Right cardiac atrium (tissue), 5 donors: ENCODE measurements at regions not wholly inside any gene's neighbourhood (a gene's known extent, or its start where the extent isn't known, plus 50 kb on each side); places are given as distances from the start of the nearest gene placed in this dataset.

Experiments
- ATAC-seq, 2 donors: fragments of 200-7000 bp; cut with Tn5 transposase; one replicate each; pipeline versions ENCODE4 v1.8.0 to v1.9.1; 2020; ENCODE audit warnings: moderate library complexity in 2 of 2, mild to moderate bottlenecking in 1 of 2
- DNase-seq, 3 donors: peaks; one replicate each; pipeline ENCODE4 v3.0.0-alpha.2; 2020
- H3K27ac ChIP-seq: one replicate; pipeline ENCODE4 v1.5.1; 2013; ENCODE audit warnings: mild to moderate bottlenecking, low read length, control low read depth, moderate library complexity
- H3K27me3 ChIP-seq: one replicate; pipeline ENCODE4 v1.6.1; 2013; ENCODE audit not compliant: control insufficient read depth, insufficient read depth
- H3K4me1 ChIP-seq: one replicate; pipeline ENCODE4 v1.6.1; 2013; ENCODE audit warnings: low read length; ENCODE audit not compliant: control insufficient read depth, insufficient read depth
- H3K4me3 ChIP-seq: one replicate; pipeline ENCODE4 v1.5.1; 2013; ENCODE audit warnings: low read length, control low read depth
- H3K9me3 ChIP-seq: one replicate; pipeline ENCODE4 v1.6.1; 2013; ENCODE audit warnings: low read length; ENCODE audit not compliant: control insufficient read depth
- WGBS: extraction: QIAGEN DNeasy Blood & Tissue Kit; methylation state at CpG from one replicate; pipeline ENCODE4 v1.1.7; 2013; 5-methylcytosine and 5-hydroxymethylcytosine counted together
- intact Hi-C, 4 donors: fragments of 100-400 bp; cut with DNase I; formaldehyde crosslinking; loops; one replicate each; pipeline versions ENCODE4 v1.11.0 to v1.14.0; 2022 to 2023
- donor health status: healthy with polysubstance abuse.
- donor health status: DM: no; HTN: yes; CAD: no.
- donor health status: DM: no; HTN: no; CAD: no.
- donor health status: DM: no; HTN: yes; CAD: no; lungs with severe emphysema.
- donor health status: DM: yes; HTN: yes; CAD: no.

GRCh38 chr21:16323596-16323995, 593.8 kb downstream of the USP25 start:
- 62% methylated on average over 1 of the region's 1 CpG for WGBS
- intact Hi-C loops: no loop called here
- Histone ChIP-seq H3K9me3 (no peaks in the 10 kb centered on the region), H3K4me3 (no peak overlapping the region), H3K27ac (no peak overlapping the region), H3K4me1 (no peaks in the 10 kb centered on the region), H3K27me3 (no peaks in the 10 kb centered on the region)
- DNase-seq (no peak), ATAC-seq (no peak)

GRCh38 chr21:16324630-16325029, 594.8 kb downstream of the USP25 start:
- H3K4me1 ChIP-seq: no peaks in the 10 kb centered on the region
- intact Hi-C loops: loop anchor here in 1 of 4 donors (5.0 kb wide), 1 partner anchor 242 kb away; no protein-coding TSS in a partner anchor
- DNase-seq: no peak
- no peaks in the 10 kb centered on the region for H3K27me3 ChIP-seq
- ATAC-seq: no peak
- H3K27ac ChIP-seq: no peak overlapping the region
- H3K9me3 ChIP-seq: no peaks in the 10 kb centered on the region
- no peak overlapping the region for H3K4me3 ChIP-seq
- WGBS: 45% methylated on average over 1 of the region's 1 CpG

GRCh38 chr21:16330082-16330907, 600.5 kb downstream of the USP25 start:
- peak; percentile 97 to 99 for ATAC-seq
- WGBS: 22% methylated on average over 6 of the region's 6 CpGs
- H3K4me3 ChIP-seq: peak overlapping the region; percentile 9
- H3K27me3 ChIP-seq: no peaks in the 10 kb centered on the region
- no peak for DNase-seq
- H3K4me1 ChIP-seq: no peaks in the 10 kb centered on the region
- no peaks in the 10 kb centered on the region for H3K9me3 ChIP-seq
- no peak overlapping the region for H3K27ac ChIP-seq
- intact Hi-C loops: loop anchor here in 2 of 4 donors (5.0 to 10.0 kb wide), 2 partner anchors 245 to 248 kb away; no protein-coding TSS in a partner anchor

- H3K27me3 ChIP-seq: no peaks in the 10 kb centered on the region
- H3K27ac ChIP-seq: no peak overlapping the region
- peak overlapping the region; percentile 9 for H3K4me3 ChIP-seq
- H3K4me1 ChIP-seq: no peaks in the 10 kb centered on the region
- H3K9me3 ChIP-seq: no peaks in the 10 kb centered on the region
- WGBS: 55% methylated on average over 5 of the region's 5 CpGs
- intact Hi-C loops: loop anchor here in 2 of 4 donors (5.0 to 10.0 kb wide), 2 partner anchors 246 to 249 kb away; no protein-coding TSS in a partner anchor
- DNase-seq: no peak
- peak in 1 of 2 donors; percentile 32 for ATAC-seq
Observed at GRCh38 chr21:16330908-16331268, 601.1 kb downstream of the USP25 start.

- intact Hi-C loops: loop anchor here in 1 of 4 donors (10.0 kb wide), 1 partner anchor 252 kb away; no protein-coding TSS in a partner anchor
- ATAC-seq (no peak), DNase-seq (no peak)
- Histone ChIP-seq H3K9me3 (no peaks in the 10 kb centered on the region), H3K4me3 (no peak overlapping the region), H3K27me3 (no peaks in the 10 kb centered on the region), H3K27ac (no peak overlapping the region), H3K4me1 (no peaks in the 10 kb centered on the region)
- WGBS: 98% methylated on average over 2 of the region's 2 CpGs
Observed at GRCh38 chr21:16337266-16337665, 607.5 kb downstream of the USP25 start.

GRCh38 chr21:16342932-16343331, 613.1 kb downstream of the USP25 start:
- intact Hi-C loops: no loop called here
- Histone ChIP-seq H3K27ac (no peak overlapping the region), H3K27me3 (no peaks in the 10 kb centered on the region), H3K4me1 (no peaks in the 10 kb centered on the region), H3K4me3 (no peak overlapping the region), H3K9me3 (no peaks in the 10 kb centered on the region)
- DNase-seq (no peak), ATAC-seq (no peak)
- 96% methylated on average over 1 of the region's 1 CpG for WGBS

- ATAC-seq (no peak), DNase-seq (no peak)
- WGBS: 91% methylated on average over 3 of the region's 3 CpGs
- Histone ChIP-seq H3K4me1 (no peaks in the 10 kb centered on the region), H3K27ac (no peak overlapping the region), H3K27me3 (no peaks in the 10 kb centered on the region), H3K9me3 (no peaks in the 10 kb centered on the region), H3K4me3 (no peak overlapping the region)
- intact Hi-C loops: no loop called here
Observed at GRCh38 chr21:16343776-16344175, 614.0 kb downstream of the USP25 start.

- intact Hi-C loops: no loop called here
- H3K27me3 ChIP-seq: no peaks in the 10 kb centered on the region
- WGBS: 92% methylated on average over 1 of the region's 1 CpG
Observed at GRCh38 chr21:16345757-16346156, 616.0 kb downstream of the USP25 start.

GRCh38 chr21:16347223-16347622, 617.4 kb downstream of the USP25 start:
- ATAC-seq: no peak

More at GRCh38 chr21:16345757-16346156, 616.0 kb downstream of the USP25 start:
- no peaks in the 10 kb centered on the region for H3K4me1 ChIP-seq
- no peak overlapping the region for H3K27ac ChIP-seq
- no peaks in the 10 kb centered on the region for H3K9me3 ChIP-seq
- ATAC-seq (no peak), DNase-seq (no peak)
- no peak overlapping the region for H3K4me3 ChIP-seq

GRCh38 chr21:16353764-16354163, 624.0 kb downstream of the USP25 start:
- ATAC-seq (no peak), DNase-seq (no peak)
- Histone ChIP-seq H3K27me3 (no peaks in the 10 kb centered on the region), H3K27ac (no peak overlapping the region), H3K9me3 (no peaks in the 10 kb centered on the region), H3K4me3 (no peak overlapping the region), H3K4me1 (no peaks in the 10 kb centered on the region)
- 80% methylated on average over 6 of the region's 6 CpGs for WGBS
- intact Hi-C loops: loop anchor here in 1 of 4 donors (10.0 kb wide), 1 partner anchor 61 kb away; no protein-coding TSS in a partner anchor

More at GRCh38 chr21:16347223-16347622, 617.4 kb downstream of the USP25 start:
- H3K9me3 ChIP-seq: no peaks in the 10 kb centered on the region
- H3K27ac ChIP-seq: no peak overlapping the region
- intact Hi-C loops: no loop called here
- no peak for DNase-seq
- H3K4me1 ChIP-seq: no peaks in the 10 kb centered on the region
- H3K27me3 ChIP-seq: no peaks in the 10 kb centered on the region
- no peak overlapping the region for H3K4me3 ChIP-seq

- Histone ChIP-seq H3K4me1 (no peaks in the 10 kb centered on the region), H3K9me3 (no peaks in the 10 kb centered on the region), H3K27me3 (no peaks in the 10 kb centered on the region), H3K27ac (no peak overlapping the region), H3K4me3 (no peak overlapping the region)
- ATAC-seq (no peak), DNase-seq (no peak)
- intact Hi-C loops: loop anchor here in 1 of 4 donors (10.0 kb wide), 1 partner anchor 57 kb away; no protein-coding TSS in a partner anchor
Observed at GRCh38 chr21:16357994-16358393, 628.2 kb downstream of the USP25 start.
